ENCODE measurements at regions not wholly inside any gene's neighbourhood (a gene's known extent, or its start where the extent isn't known, plus 50 kb on each side); places are given as distances from the start of the nearest gene placed in this dataset.
"Not testable (repeated sequence)": the region's sequence is repeated elsewhere in the genome, so short reads cannot be mapped to it uniquely, and the experiment has no call there.

DNA sequence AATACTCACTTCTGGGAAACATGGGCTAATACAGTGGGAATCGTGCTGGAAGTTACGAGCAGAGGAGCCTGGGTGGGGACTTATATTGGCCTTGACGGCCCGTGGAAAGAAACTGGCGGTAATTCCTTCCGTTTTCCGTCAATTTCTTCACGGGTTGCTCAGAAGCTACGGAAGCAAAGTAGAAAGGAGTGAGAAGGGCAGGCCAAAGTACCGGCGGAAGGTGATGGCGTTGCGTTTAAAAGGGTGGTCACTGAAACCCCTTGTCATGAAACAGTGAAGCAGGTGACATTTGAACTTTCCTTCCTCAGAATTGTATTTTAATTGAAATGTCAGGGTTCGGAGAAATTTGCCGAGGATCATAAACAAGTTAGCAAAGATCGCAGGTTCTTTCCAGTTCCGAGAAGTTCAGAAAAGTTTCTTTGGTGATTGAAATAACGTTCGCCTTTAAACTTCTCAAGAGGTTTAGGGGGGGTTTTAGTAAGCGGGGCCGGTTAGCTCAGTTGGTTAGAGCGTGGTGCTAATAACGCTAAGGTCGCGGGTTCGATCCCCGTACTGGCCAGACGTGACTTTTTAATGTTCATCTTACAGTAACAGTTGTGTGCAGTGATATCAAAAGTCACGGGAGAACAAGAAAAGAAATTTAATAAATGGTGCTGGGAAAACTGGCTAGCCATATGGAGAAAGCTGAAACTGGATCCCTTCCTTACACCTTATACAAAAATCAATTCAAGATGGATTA, 96.7 kb upstream of the ZNF322 start:
- DNase-seq (ENCODE audit: extremely low spot score); H3K36me3 ChIP-seq (ENCODE audit: insufficient read depth); H3K27ac ChIP-seq (ENCODE audit: low read depth): not testable (repeated sequence)

DNA sequence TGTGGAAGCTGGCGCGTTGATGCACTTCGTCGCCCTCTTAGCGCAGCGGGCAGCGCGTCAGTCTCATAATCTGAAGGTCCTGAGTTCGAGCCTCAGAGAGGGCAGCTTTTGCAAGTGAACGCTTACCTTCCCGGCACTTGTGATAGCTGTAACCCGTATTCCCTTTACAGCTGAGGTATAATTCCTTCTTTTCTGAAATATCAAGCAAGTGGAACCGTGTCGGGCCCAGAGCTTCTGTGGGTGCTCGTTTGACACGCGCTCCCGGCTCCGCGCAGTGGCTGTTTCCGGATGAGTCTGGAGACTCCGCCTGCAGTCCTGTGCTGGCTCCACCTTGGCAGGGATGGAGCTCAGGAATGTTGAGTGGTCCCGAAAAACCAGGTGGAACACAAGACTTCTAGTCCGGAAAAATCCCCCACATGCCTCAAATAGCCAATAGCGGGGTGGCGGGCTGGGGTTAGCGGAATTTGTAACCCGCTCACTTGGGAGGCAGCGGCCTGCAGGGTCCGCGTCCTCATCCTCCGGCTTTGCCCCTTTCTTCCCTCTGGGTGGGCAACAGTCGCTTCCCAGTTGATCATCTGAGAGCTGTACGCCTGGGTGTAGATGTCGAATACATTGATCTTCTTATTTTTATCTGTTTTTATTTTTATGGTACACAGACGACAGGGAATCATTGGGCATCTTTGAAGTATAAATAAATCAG, 106.8 kb upstream of the ZNF322 start:
- DNase-seq (ENCODE audit: extremely low spot score); H3K36me3 ChIP-seq (ENCODE audit: insufficient read depth): not testable (repeated sequence)
- no CpG with 5 or more reads among the region's 36 CpGs for WGBS

More for the DNA sequence above, 96.7 kb upstream of the ZNF322 start:
- not testable (repeated sequence) for H3K4me1 ChIP-seq (ENCODE audit: insufficient read depth); H3K4me3 ChIP-seq (ENCODE audit: low read depth, low read length)
- 2% methylated on average over 29 of the region's 29 CpGs for WGBS

DNA sequence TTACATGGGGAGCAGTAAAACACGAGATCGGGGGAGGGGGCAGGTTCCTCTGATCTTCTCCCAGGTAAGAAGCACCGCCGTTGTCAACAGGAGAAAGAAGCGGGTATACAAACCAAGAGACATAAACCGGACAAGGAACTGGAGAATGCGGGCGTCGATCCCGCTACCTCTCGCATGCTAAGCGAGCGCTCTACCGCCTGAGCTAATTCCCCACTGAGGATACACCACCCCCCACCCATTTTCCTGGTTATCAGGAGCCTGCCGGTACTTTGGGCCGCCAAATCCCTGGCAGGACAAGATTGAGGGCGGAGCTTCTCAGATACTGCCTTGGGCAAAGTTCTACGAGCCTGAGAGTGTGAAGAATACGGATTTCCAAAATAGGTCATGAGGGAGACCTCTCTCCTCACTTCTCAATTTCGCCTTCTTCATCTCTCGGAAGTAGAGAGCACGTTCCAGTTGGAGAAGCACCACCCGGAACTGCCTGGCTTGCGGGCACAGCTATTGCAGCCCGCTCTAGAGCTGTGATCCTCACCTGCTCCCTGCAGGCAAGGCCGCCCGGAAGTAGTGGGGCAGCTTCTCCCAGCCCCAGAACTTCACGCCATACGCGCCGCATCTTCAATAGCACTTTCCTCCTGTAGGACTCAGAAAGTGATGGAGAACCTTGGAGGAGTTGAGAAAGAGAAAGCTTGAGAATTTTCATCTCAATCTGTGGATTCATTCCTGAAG, 111.6 kb upstream of the ZNF322 start:
- H3K27ac ChIP-seq (ENCODE audit: low read depth); H3K4me1 ChIP-seq (ENCODE audit: insufficient read depth); H3K36me3 ChIP-seq (ENCODE audit: insufficient read depth); DNase-seq (ENCODE audit: extremely low spot score); H3K4me3 ChIP-seq (ENCODE audit: low read depth, low read length): not testable (repeated sequence)
- no CpG with 5 or more reads among the region's 31 CpGs for WGBS

More for the DNA sequence above, 106.8 kb upstream of the ZNF322 start:
- H3K27ac ChIP-seq (ENCODE audit: low read depth); H3K4me3 ChIP-seq (ENCODE audit: low read depth, low read length); H3K4me1 ChIP-seq (ENCODE audit: insufficient read depth): not testable (repeated sequence)

DNA sequence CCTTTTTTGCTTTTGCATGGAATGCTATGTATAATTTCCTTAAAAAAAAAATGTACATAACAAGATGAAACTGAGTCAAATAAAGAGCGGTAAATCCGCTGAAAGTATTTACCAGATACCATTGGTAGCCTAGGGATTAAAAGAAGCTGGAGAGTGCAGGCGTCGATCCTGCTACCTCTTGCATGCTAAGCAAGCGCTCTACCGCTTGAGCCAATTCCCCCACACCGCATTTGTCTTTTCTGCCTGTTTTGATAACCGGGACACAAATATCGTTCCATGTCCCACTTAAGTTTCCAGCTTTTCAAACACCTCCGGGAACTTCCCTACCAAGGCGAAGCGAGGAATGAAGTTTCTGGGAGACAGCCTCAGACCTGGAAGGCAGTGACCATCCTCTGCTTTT, 113.9 kb upstream of the ZNF322 start:
- not testable (repeated sequence) for H3K4me1 ChIP-seq (ENCODE audit: insufficient read depth); H3K36me3 ChIP-seq (ENCODE audit: insufficient read depth); DNase-seq (ENCODE audit: extremely low spot score); H3K27ac ChIP-seq (ENCODE audit: low read depth); H3K4me3 ChIP-seq (ENCODE audit: low read depth, low read length)
- no CpG with 5 or more reads among the region's 12 CpGs for WGBS

DNA sequence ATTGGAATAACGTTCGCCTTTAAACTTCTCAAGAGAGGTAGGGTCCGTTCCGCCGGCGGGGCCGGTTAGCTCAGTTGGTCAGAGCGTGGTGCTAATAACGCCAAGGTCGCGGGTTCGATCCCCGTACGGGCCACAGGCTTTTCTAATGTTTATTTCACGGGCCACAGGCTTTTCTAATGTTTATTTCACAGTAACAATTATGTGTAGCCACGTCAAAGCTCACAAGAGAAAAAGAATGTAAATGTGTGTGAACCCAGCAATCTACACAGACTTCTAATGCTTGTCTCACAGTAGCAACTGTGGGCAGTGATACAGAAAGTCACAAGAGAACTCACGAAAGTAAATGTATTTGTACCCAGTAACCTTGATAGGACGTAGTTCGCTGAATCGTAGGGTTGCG, 121.0 kb upstream of the ZNF322 start:
- WGBS = no CpG with 5 or more reads among the region's 21 CpGs
- H3K27ac ChIP-seq (ENCODE audit: low read depth); H3K4me3 ChIP-seq (ENCODE audit: low read depth, low read length): not testable (repeated sequence)

DNA sequence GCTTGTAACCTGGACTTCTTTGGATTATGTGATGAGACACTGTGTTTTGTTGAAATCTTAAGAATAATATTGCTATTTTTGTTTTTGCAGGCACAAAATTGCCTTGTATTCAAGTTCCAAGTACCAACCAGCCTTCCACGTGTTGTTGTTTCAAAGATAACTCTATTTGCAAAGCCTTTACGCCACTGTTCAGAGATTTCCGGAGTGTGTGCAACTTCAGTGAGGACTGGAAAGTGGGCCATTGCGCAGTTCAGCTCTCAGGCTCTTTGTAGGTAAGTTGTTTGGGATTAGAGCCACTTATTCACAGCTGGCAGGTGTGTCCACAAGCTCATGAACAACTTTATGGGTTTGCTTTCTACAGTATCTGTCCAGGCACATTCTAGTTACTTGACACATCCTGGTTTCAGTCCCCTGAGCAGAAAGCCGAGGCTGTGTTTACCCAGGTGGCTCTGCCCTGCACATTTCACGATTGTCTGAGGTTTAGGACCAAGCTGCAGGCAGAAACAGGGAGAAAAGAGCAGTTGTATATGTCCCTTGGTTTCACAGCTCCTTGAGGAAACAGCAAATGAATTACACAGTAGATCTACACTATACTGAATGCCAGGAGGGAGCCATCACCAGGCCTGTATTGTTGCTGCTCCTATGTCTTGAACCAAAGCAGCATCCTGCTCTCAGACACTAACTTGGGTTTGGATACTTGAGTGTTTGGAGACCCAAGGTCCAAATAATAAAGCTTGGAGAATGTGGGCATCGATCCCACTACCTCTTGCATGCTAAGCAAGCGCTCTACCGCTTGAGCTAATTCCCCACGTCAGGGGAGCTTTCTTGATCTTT, 136.1 kb upstream of the ZNF322 start:
- H3K27ac ChIP-seq (ENCODE audit: low read depth); H3K36me3 ChIP-seq (ENCODE audit: insufficient read depth); DNase-seq (ENCODE audit: extremely low spot score); H3K4me1 ChIP-seq (ENCODE audit: insufficient read depth); H3K4me3 ChIP-seq (ENCODE audit: low read depth, low read length): not testable (repeated sequence)
- no CpG with 5 or more reads among the region's 10 CpGs for WGBS

More for the DNA sequence above, 121.0 kb upstream of the ZNF322 start:
- DNase-seq (ENCODE audit: extremely low spot score); H3K4me1 ChIP-seq (ENCODE audit: insufficient read depth); H3K36me3 ChIP-seq (ENCODE audit: insufficient read depth): not testable (repeated sequence)

DNA sequence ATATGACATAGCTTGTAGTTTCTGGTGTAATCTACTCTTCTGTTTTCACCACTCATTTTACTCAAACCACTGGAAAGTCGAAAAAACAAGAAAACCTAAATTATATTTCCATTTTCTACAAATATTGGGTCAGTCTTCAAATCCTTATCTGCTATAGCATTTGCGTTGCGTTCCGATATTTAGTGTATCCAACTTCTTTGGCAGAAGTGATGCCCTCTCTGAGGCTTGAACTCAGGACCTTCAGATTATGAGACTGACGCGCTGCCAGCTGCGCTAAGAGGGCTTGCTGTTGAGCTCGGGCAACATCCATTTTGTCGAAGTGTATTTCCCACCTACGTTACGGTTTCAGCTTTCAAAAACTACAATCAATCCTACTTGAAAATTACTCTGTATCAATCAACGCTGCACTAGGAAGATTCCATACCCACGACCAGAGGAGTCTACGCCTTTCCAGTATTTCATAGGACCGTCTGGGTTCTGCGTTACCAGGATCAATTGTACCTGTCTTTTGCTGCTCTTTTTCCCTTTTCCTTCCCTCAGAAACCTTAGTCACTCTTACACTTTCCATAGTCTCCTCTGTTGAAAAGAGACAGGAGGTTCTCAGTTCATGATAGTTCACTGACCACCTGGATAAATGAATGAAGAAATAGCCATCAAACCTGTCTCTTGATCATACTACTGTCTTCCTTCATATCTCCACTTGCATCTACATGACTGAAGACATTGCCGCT, 140.5 kb upstream of the ZNF322 start:
- not testable (repeated sequence) for H3K36me3 ChIP-seq (ENCODE audit: insufficient read depth); H3K4me1 ChIP-seq (ENCODE audit: insufficient read depth); DNase-seq (ENCODE audit: extremely low spot score); H3K27ac ChIP-seq (ENCODE audit: low read depth); H3K4me3 ChIP-seq (ENCODE audit: low read depth, low read length)
- no CpG with 5 or more reads among the region's 17 CpGs for WGBS

DNA sequence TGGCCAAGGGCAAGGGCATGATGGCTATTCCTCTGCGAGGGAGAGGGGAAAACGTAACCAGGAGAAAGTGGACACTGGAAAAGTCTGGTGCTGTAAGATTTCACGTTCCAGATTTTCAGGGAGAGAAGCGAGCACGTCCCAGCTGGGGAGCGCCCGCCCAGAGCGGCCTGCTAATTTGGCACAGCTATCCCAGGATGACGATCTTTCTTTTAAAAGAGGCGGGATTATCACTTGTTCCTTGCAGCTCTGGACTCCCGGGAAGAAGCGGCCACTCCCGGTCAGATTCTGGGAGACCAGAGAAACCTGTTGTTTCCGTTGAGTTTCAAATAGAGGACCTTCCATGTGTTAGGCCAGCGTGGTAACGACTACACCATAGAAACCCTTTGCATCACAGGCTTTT, 144.2 kb upstream of the ZNF322 start:
- not testable (repeated sequence) for H3K27ac ChIP-seq (ENCODE audit: low read depth); DNase-seq (ENCODE audit: extremely low spot score)
- WGBS = no CpG with 5 or more reads among the region's 16 CpGs

DNA sequence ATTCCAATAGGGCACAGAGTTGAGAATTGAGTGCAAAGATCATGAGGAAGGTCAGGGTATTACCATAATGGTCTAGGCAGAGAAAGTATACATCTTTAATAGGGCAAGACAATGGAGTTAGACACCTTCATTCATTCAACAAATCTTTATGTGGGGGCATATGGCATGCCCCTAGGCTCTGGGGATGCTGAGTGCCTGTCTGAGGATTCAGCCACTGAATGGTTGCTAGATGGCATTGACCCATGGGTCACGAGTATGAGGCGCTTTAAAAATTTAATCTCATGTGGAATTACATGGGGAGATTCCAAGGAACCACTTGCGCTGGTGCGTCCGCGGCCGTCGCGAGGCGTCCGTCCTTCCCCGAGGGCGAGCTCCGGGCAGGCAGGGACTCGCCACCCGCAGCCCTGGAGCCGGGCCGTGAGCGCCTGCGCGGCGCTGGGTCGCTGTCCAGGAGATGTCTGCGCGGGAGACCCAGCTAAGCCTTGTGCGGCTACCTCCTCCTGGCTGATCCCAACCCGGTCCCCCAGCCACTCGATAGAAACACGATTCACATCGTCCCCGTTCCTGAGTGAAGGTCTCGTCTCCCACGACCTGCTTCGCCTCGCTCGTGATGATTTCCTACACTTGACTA, 152.1 kb upstream of the ZNF322 start:
- not testable (repeated sequence) for DNase-seq (ENCODE audit: extremely low spot score); H3K4me1 ChIP-seq (ENCODE audit: insufficient read depth); H3K27ac ChIP-seq (ENCODE audit: low read depth); H3K36me3 ChIP-seq (ENCODE audit: insufficient read depth); H3K4me3 ChIP-seq (ENCODE audit: low read depth, low read length)
- WGBS = no CpG with 5 or more reads among the region's 36 CpGs

More for the DNA sequence above, 144.2 kb upstream of the ZNF322 start:
- H3K4me3 ChIP-seq (ENCODE audit: low read depth, low read length); H3K4me1 ChIP-seq (ENCODE audit: insufficient read depth); H3K36me3 ChIP-seq (ENCODE audit: insufficient read depth): not testable (repeated sequence)

DNA sequence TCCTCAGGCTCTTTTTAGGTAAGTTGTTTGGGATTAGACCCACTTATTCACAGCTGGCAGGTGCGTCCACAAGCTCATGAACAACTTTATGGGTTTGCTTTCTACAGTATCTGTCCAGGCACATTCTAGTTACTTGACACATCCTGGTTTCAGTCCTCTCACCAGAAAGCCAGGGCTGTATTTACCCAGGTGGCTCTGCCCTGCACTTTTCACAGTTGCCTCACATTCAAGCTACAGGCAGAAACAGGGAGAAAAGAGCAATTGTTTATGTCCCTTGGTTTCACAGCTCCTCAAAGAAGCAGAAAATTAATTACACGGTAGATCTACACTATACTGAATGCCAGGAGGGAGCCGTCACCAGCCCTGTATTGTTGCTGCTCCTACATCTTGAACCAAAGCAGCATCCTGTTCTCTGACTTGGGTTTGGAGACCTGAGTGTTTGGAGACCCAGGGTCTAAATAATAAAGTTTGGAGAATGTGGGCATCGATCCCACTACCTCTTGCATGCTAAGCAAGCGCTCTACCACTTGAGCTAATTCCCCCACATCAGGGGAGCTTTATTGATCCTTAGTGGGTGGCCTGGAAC, 159.2 kb upstream of the ZNF322 start:
- not testable (repeated sequence) for H3K36me3 ChIP-seq (ENCODE audit: insufficient read depth); H3K4me3 ChIP-seq (ENCODE audit: low read depth, low read length); H3K27ac ChIP-seq (ENCODE audit: low read depth); H3K4me1 ChIP-seq (ENCODE audit: insufficient read depth); DNase-seq (ENCODE audit: extremely low spot score)
- no CpG with 5 or more reads among the region's 5 CpGs for WGBS

DNA sequence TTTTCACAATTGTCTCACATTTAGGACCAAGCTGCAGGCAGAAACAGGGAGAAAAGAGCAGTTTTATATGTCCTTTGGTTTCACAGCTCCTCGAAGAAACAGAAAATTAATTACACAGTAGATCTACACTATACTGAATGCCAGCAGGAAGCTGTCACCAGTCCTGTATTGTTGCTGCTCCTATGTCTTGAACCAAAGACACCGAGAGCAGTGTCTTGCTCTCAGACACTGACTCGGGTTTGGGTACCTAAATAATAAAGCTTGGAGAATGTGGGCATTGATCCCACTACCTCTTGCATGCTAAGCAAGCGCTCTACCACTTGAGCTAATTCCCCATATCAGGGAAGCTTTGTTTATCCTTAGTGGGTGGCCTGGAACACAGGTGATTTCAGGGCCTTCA, 168.4 kb upstream of the ZNF322 start:
- WGBS = no CpG with 5 or more reads among the region's 4 CpGs
- H3K4me1 ChIP-seq (ENCODE audit: insufficient read depth); H3K27ac ChIP-seq (ENCODE audit: low read depth); DNase-seq (ENCODE audit: extremely low spot score); H3K36me3 ChIP-seq (ENCODE audit: insufficient read depth); H3K4me3 ChIP-seq (ENCODE audit: low read depth, low read length): not testable (repeated sequence)

DNA sequence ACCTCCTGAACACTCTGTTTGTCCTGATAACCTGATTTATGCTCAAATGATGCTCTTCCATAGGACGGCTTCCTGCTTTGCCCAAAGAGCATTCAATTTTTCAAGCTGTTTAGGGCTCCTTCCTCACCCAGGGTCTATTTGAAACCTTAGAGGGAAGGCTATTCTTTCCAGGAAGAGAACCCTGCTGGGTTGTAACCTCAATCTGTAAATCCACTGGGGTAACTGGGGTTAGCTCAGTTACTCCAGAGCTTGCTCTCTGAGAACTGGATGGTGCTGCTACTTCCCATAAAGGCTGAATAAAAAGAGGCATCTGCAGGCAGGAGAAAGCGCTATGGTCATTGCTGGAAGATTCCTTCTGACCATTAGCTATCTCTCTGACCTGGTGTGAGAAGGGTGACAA, 169.9 kb upstream of the ZNF322 start:
- not testable (repeated sequence) for DNase-seq (ENCODE audit: extremely low spot score); H3K36me3 ChIP-seq (ENCODE audit: insufficient read depth); H3K4me3 ChIP-seq (ENCODE audit: low read depth, low read length); H3K4me1 ChIP-seq (ENCODE audit: insufficient read depth); H3K27ac ChIP-seq (ENCODE audit: low read depth)
- no CpG with 5 or more reads among the region's 2 CpGs for WGBS
